SK-N-SH (cell line): ENCODE measurements at regions not wholly inside any gene's neighbourhood (a gene's known extent, or its start where the extent isn't known, plus 50 kb on each side); places are given as distances from the start of the nearest gene placed in this dataset.
A peak's percentile ranks its signal among the peaks of the same experiment; 100 is the strongest.

Experiments
- CTCF ChIA-PET: fragments of 300-600, 350-600 bp; formaldehyde crosslinking; extraction: SDS; loops from one replicate; lab custom pipeline; 2021; lab: Yijun Ruan, JAX
- POLR2A ChIA-PET: fragments of 350-600 bp; sonication (Branson Sonifier 250); formaldehyde crosslinking; extraction: SDS; loops from one replicate; lab custom pipeline; 2020; ENCODE audit warnings: antibody characterized with exemption, inconsistent platforms; lab: Yijun Ruan, JAX
- DNase-seq: peaks from one replicate; pipeline ENCODE4 v3.0.0; 2012
- H2AFZ ChIP-seq: fragments of 200-600 bp; sonication (generic); 2 replicates; pipeline ENCODE4 v1.8.1; 2016; ENCODE audit warnings: antibody characterized with exemption, mild to moderate bottlenecking, low read depth
- H3F3A ChIP-seq: fragments of 200-600 bp; sonication (generic); replicated peaks from 2 replicates; pipeline ENCODE3; 2016; ENCODE audit warnings: antibody characterized with exemption, mild to moderate bottlenecking; ENCODE audit not compliant: insufficient read depth
- H3K27ac ChIP-seq, 2 experiments: fragments of 200-500 bp in 1 of 2; fragments of 200-600 bp in 1 of 2; sonication (Bioruptor generic) in 1 of 2; sonication (generic), shearing (Covaris generic) in 1 of 2; 2 replicates each; pipeline versions ENCODE4 v1.5.1 to v1.6.1; 2014 to 2016; ENCODE audit warnings: low read depth in 2 of 2, inconsistent platforms in 1 of 2, low read length in 1 of 2, mild to moderate bottlenecking in 1 of 2, mixed read lengths in 1 of 2
- H3K27me3 ChIP-seq: fragments of 200-600 bp; sonication (generic), shearing (Covaris generic); 2 replicates; pipeline ENCODE4 v1.6.1; 2016; ENCODE audit warnings: mixed run types; ENCODE audit not compliant: insufficient read depth
- H3K36me3 ChIP-seq, 2 experiments: fragments of 200-500 bp in 1 of 2; fragments of 200-600 bp in 1 of 2; sonication (Bioruptor generic) in 1 of 2; sonication (generic) in 1 of 2; replicated peaks in 1 of 2; 2 replicates each; pipeline versions ENCODE3 to v1.5.1; 2014 to 2016; ENCODE audit warnings: low read length in 1 of 2, mild to moderate bottlenecking in 1 of 2; ENCODE audit not compliant: insufficient read depth in 2 of 2, control insufficient read depth in 1 of 2
- H3K4me1 ChIP-seq, 2 experiments: fragments of 200-500 bp in 1 of 2; fragments of 200-600 bp in 1 of 2; sonication (Bioruptor generic) in 1 of 2; sonication (generic), shearing (Covaris generic) in 1 of 2; 2 replicates each; pipeline versions ENCODE4 v1.5.1 to v1.6.1; 2014 to 2016; ENCODE audit warnings: low read depth in 1 of 2, low read length in 1 of 2, mixed run types in 1 of 2; ENCODE audit not compliant: insufficient read depth in 2 of 2, control insufficient read depth in 1 of 2
- H3K4me2 ChIP-seq: fragments of 200-600 bp; sonication (generic), shearing (Covaris generic); 2 replicates; pipeline ENCODE4 v1.6.1; 2017; ENCODE audit warnings: mixed run types
- H3K4me3 ChIP-seq, 2 experiments: fragments of 200-500 bp in 1 of 2; fragments of 200-600 bp in 1 of 2; sonication (Bioruptor generic) in 1 of 2; sonication (generic), shearing (Covaris generic) in 1 of 2; 2 replicates each; pipeline versions ENCODE4 v1.5.1 to v1.8.1; 2014 to 2016; ENCODE audit warnings: low read depth in 2 of 2, inconsistent platforms in 1 of 2, low read length in 1 of 2, mild to moderate bottlenecking in 1 of 2, mixed read lengths in 1 of 2, moderate library complexity in 1 of 2
- H3K79me2 ChIP-seq: fragments of 200-600 bp; sonication (generic); 2 replicates; pipeline ENCODE4 v1.8.1; 2017; ENCODE audit warnings: mild to moderate bottlenecking; ENCODE audit not compliant: insufficient read depth
- H3K9ac ChIP-seq: fragments of 200-600 bp; sonication (generic); 2 replicates; pipeline ENCODE4 v1.6.1; 2017; ENCODE audit warnings: mixed run types
- H3K9me2 ChIP-seq: fragments of 200-600 bp; sonication (generic); 2 replicates; pipeline ENCODE4 v1.6.1; 2017; ENCODE audit warnings: mixed run types
- H3K9me3 ChIP-seq: fragments of 200-600 bp; sonication (generic); 2 replicates; pipeline ENCODE4 v1.6.1; 2017; ENCODE audit warnings: mixed run types, mild to moderate bottlenecking, moderate library complexity
- H4K20me1 ChIP-seq: fragments of 200-600 bp; sonication (generic); 2 replicates; pipeline ENCODE4 v1.6.1; 2017; ENCODE audit warnings: mild to moderate bottlenecking, mixed run types; ENCODE audit not compliant: insufficient read depth
- CHD2 ChIP-seq: fragments of 150-350 bp; IDR thresholded peaks from 2 replicates; pipeline ENCODE4 v1.6.1; 2018; ENCODE audit warnings: low read length; ENCODE audit not compliant: partially characterized antibody
- GATA2 ChIP-seq: sonication (generic); formaldehyde crosslinking; IDR thresholded peaks from 2 replicates; pipeline ENCODE4 v1.5.0; 2020; ENCODE audit warnings: mild to moderate bottlenecking, missing genetic modification reagents
- PBX3 ChIP-seq: IDR thresholded peaks from 2 replicates; pipeline ENCODE4; 2012
- RAD21 ChIP-seq: IDR thresholded peaks from 2 replicates; pipeline ENCODE4 v1.6.1; 2012; ENCODE audit warnings: mild to moderate bottlenecking, low read length
- REST ChIP-seq: IDR thresholded peaks from 2 replicates; pipeline ENCODE4 v1.6.1; 2012; ENCODE audit warnings: mild to moderate bottlenecking, low read depth, low read length, moderate library complexity
- SMC3 ChIP-seq: IDR thresholded peaks from 2 replicates; pipeline ENCODE4 v1.6.1; 2012; ENCODE audit warnings: low read depth, low read length, improper control_type of control experiment
- TCF12 ChIP-seq: IDR thresholded peaks from 2 replicates; pipeline ENCODE4 v1.4.0; 2012
- WGBS: methylation state at CpG from one replicate; pipeline ENCODE4 v1.1.6; 2017; ENCODE audit warnings: low lambda C conversion rate; 5-methylcytosine and 5-hydroxymethylcytosine counted together
- TF ChIP-seq, protein P1 (sequence below): fragments of 150-350 bp; IDR thresholded peaks from 2 replicates; pipeline ENCODE4 v1.6.1; 2017; ENCODE audit warnings: antibody characterized with exemption, low read length, low read depth, borderline replicate concordance
- TF ChIP-seq, protein P2 (sequence below): fragments of 200-600 bp; sonication (generic); IDR thresholded peaks from 2 replicates; pipeline ENCODE4 v1.6.1; 2017; ENCODE audit warnings: antibody characterized with exemption, mild to moderate bottlenecking, moderate library complexity

- TF ChIP-seq PBX3 (peak; percentile 44), GATA2 (no peak), REST (no peak), TCF12 (0 out of 2 replicates have a peak, but pooled peaks have one; percentile 8)
- Histone ChIP-seq H3K4me1 (no peaks in the 10 kb centered on the region), H3K9ac (no peak overlapping the region), H3K36me3 (no peaks in the 10 kb centered on the region), H3K79me2 (no peaks in the 10 kb centered on the region), H3K9me2 (no peaks in the 10 kb centered on the region), H2AFZ (no peak overlapping the region), H3K4me3 (no peak overlapping the region), H3F3A (no peaks in the 10 kb centered on the region), H3K27ac (no peak overlapping the region), H3K9me3 (no peaks in the 10 kb centered on the region), H3K27me3 (no peaks in the 10 kb centered on the region), H4K20me1 (no peaks in the 10 kb centered on the region), H3K4me2 (no peak overlapping the region)
- WGBS: 0% methylated on average over 3 of the region's 3 CpGs
- no peak for DNase-seq
- POLR2A ChIA-PET: no interaction called here
- CTCF ChIA-PET: no interaction called here
Measured at GRCh38 chr5:63408984-63409383, 553.3 kb downstream of the HTR1A start.

GRCh38 chr5:63401436-63402046, 560.7 kb downstream of the HTR1A start:
- Histone ChIP-seq H3K9me3 (no peaks in the 10 kb centered on the region), H3K27me3 (no peaks in the 10 kb centered on the region), H4K20me1 (no peaks in the 10 kb centered on the region), H3K9me2 (no peaks in the 10 kb centered on the region), H3K4me3 (no peak overlapping the region; a peak in 1 of 4 replicates), H3K4me1 (no peaks in the 10 kb centered on the region; a peak in 1 of 4 replicates), H3K9ac (no peak overlapping the region), H2AFZ (no peak overlapping the region), H3K4me2 (no peak overlapping the region), H3K79me2 (no peaks in the 10 kb centered on the region), H3K27ac (no peak overlapping the region), H3F3A (no peaks in the 10 kb centered on the region), H3K36me3 (no peaks in the 10 kb centered on the region)
- CTCF ChIA-PET: interaction anchor here (0.5 to 1.7 kb wide), 21 partner anchors 8 to 578 kb away, joined by 3 to 43 read pairs (median 4); partner anchors contain the start of gene HTR1A
- 28% methylated on average over 7 of the region's 7 CpGs for WGBS
- peak; percentile 27 for DNase-seq
- POLR2A ChIA-PET: no interaction called here
- TF ChIP-seq, protein P1, sequence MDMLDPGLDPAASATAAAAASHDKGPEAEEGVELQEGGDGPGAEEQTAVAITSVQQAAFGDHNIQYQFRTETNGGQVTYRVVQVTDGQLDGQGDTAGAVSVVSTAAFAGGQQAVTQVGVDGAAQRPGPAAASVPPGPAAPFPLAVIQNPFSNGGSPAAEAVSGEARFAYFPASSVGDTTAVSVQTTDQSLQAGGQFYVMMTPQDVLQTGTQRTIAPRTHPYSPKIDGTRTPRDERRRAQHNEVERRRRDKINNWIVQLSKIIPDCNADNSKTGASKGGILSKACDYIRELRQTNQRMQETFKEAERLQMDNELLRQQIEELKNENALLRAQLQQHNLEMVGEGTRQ: no peak
- TF ChIP-seq SMC3 (peak; percentile 75), RAD21 (peak; percentile 84), CHD2 (no peak), REST (peak; percentile 70; the same call in 1 of the 2 replicates)
- TF ChIP-seq, protein P2, sequence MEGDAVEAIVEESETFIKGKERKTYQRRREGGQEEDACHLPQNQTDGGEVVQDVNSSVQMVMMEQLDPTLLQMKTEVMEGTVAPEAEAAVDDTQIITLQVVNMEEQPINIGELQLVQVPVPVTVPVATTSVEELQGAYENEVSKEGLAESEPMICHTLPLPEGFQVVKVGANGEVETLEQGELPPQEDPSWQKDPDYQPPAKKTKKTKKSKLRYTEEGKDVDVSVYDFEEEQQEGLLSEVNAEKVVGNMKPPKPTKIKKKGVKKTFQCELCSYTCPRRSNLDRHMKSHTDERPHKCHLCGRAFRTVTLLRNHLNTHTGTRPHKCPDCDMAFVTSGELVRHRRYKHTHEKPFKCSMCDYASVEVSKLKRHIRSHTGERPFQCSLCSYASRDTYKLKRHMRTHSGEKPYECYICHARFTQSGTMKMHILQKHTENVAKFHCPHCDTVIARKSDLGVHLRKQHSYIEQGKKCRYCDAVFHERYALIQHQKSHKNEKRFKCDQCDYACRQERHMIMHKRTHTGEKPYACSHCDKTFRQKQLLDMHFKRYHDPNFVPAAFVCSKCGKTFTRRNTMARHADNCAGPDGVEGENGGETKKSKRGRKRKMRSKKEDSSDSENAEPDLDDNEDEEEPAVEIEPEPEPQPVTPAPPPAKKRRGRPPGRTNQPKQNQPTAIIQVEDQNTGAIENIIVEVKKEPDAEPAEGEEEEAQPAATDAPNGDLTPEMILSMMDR: peak; percentile 93
